GM18873 (cell line): ENCODE measurements at regions not wholly inside any gene's neighbourhood (a gene's known extent, or its start where the extent isn't known, plus 50 kb on each side); places are given as distances from the start of the nearest gene placed in this dataset.
"Not testable (repeated sequence)": the region's sequence is repeated elsewhere in the genome, so short reads cannot be mapped to it uniquely, and the experiment has no call there.

Experiments
- ATAC-seq: cut with Tn5 transposase; IDR thresholded peaks from one replicate; pipeline ENCODE4 v1.9.1; 2021; ENCODE audit warnings: mild to moderate bottlenecking, moderate library complexity, moderate number of reproducible peaks; ENCODE audit not compliant: unreplicated experiment, low FRiP score

DNA sequence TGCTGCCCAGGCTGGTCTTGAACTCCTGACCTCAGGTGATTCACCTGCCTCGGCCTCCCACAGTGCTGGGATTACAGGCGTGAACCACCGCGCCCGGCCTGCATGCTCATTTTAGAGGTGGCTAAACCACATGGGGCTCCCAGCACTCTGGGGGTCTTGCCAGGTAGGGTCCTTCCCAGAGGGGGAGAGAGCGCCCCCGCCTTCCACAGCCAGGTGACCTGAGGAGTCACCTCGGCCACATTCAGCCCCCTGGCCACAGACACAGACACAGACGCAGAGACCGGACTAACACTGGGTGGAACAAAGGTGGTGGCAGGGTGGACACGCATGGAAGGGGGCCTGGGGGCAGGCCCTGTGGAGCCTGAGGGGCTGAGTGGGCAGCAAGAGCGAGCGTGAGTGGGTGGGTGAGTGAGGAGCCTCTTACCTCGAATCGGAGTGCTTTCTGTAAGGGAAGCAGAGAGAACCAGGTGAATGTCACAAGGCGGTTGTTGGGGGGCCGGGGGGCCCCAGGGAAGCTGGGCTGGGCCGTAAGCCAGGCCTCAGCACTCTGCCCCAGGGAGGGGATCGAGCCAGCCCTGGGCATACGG, 80.1 kb downstream of the PTPRS start:
- no peak for ATAC-seq

DNA sequence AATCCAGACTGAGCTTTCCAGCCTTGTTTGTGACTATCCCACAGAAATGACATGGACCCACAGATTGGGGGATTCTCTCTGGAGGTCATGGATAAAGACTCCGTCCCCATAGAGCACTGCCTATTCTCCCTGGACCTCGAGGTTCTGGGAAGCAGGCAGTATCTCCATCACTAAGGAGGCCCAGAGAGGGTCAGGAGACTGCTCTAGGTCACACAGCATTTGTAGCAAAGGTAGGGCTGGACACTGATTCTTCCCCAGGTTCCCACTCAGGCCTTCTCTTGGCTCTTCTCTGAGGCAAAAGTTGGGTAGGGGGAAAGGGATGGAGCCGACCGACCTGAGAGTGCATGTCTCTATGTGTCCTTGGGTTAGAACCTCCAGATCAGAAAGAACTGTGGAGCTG, 80.9 kb downstream of the PTPRS start:
- no peak for ATAC-seq

DNA sequence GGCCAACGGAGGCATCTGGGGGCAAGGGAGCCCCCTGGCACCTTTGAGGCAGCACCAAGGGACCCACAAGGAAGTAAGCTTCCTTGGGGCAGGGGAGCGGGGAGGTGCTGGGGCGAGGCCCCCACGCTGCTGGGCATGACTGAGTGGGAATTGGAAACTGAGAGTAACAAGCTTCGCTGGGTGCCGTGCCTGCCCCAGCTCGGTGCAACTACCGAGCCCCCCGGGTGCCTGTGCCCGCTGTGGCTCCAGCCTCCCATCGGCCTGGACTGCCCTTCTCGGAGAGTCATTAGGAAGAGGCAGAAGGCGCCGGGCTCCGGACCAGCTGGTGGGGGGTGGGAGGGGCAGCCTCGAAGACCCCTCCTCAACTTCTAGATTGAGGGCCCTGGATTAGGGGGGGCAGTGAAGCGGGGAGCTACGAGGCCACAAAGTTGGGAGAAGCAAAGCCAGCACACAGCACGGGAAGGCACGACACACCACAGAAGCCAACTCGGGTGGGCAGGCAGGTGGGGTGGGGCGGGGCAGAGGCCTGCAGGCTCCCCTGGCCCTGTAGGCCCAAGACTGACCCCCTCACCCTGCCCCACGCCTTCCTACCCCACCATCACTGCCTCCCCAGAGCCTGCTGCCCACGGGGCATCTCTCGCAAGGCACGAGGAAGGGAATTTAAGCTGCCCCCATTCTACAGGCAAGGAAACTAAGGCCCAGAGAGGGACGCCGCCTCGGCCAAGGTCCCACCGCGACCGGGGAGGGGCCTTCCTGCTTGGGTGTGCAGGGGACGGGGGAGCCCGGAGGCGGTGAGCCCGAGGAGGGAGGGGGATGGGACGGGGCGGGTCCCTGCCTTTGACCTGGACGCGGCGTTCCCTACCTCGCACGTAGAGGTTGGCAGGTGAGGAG, 83.2 kb downstream of the PTPRS start:
- ATAC-seq = no peak

DNA sequence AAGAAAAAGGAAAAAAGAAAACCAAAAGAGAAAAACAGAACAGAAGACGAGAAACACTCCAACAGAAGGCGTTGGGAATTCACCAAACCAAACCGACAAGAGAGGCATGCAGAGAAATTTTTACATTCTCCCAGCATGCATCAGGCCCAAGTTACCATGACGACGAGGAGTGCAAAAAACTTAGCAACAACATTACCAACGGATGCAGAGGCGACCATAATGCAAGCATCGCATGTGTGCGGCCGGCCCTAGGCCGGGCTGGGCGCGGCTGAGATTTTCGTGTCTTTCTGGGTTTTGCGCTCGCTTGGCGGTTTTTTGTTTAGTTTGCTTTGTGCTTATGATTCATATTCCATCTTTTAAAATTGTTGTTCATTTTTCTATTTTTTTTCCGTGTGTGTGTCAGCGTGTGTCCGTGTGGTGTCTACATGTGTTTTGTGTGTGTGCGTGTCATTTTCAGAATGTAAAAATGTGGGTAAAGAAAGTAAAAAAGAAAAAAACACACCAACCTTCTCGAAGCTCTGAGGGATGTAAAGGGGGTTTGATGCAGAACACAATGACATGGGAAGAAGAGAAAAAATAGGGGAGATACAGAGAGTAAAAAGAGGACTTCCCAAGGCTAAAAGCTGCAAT, 84.9 kb downstream of the PTPRS start:
- ATAC-seq = no peak

DNA sequence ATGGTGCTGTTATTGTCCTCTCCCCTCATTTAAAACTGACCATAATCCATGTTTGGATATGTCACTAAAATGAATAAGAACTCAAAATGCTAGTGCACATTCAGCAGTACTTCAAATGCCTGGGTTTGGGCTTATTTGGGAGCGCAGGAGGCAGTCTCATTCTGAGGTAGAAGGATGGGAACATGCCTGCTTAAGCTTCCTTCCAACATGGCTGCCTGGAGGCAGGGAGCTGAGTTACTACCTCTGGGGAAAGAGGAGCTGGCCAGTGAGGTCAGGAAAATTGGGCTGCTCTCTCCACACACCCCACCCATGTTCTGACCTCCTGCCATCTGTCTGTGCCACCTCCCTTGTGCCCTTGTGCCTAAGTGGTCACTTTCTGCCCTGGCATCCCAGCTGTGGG, 85.7 kb downstream of the PTPRS start:
- no peak for ATAC-seq

DNA sequence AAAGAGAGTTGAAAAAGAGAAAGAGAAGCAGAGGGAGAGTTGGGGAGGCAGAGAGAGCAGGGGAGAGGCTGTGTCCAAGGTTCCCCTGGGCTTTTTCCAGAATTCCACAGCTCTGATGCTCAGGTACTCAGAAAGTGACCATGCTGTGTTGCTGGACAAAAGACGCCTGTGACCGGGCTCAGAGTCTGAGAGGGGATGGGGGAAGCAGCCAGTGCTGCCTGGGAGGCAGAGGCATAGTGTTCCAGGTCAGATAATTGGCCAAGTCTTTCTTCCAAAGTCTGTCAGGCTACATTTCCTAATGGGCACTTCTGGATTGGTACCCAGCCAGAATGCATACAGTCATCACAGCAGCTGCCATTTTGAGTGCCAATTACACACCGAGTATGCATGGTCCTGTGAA, 86.1 kb downstream of the PTPRS start:
- no peak for ATAC-seq

DNA sequence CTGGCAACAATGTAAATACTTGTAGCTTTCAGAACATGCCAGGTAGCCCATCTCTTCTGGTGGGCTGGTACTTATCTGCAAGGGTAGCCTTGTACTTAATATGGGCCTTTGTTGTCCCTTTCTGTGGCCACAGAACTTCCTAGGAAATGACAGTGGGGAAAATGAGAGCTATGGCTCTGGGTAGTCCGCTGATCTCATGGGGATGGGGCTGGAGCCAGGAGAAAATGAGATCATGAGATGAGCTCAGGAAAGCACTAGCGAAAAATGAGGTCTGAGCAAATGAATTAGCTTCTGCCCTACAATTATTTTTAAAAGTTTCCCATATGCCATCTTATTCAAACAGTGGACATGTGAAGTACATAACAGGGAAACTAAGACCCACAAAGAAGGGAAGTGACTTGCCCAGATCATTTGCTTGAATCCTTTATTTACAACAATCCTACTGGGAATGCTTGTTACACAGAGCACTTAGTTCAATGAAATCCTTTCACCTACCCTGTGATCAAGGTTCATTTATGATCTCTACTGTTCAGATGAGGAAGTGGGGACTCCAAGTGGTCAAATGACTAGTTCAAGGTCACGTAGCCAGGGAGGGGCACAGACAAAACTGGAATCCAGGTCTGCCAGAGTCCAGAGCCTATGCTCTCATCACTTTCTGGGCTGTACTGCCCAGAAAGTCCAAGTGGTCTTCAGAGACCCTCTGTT, 87.1 kb downstream of the PTPRS start:
- no peak for ATAC-seq

DNA sequence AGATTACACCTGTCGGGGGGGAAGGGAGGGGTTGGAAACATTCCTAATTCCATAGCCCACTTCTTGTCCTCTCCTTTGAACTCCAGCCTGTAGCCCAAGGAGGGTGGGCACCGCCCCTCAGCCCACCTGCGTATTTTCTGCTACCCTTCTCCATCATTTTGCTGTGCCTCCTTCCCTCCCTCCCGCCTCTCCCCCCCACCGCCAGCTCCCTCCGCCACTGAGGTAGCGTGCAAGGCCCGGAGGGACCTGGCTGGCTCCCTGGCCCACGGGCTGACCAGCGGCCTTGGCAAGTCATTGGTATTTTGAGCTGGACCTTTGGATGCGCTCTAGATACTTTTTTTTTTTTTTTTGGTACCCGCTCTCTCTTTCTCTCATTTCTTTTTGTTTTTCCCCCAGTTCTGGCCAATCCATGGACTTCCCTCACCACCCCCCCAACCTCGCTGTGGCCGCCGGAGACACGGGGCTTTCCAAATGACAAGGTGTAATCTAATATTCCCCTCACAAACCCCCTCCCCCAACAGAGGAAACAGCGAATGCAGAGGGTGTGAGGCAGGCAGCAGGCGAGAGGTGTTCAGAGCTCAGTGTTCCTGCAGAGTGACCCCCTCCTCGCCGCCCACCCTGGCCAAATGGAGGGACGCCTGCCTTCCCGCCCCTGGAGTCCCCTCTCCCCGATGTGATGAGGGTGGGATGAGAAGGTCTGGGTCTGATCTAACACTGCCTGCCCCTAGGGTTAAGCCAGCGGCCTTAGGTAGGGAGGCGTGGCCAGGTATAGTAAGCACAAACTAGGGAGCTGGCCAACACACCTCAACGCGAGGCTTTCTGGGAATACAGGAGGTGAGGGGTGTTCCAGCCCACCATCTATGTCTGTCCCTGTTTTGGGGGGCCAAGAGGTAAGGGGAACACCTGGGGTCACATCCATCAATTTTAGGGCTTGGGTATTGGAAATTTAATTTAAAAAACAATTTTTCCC, 89.2 kb downstream of the PTPRS start:
- no peak for ATAC-seq

DNA sequence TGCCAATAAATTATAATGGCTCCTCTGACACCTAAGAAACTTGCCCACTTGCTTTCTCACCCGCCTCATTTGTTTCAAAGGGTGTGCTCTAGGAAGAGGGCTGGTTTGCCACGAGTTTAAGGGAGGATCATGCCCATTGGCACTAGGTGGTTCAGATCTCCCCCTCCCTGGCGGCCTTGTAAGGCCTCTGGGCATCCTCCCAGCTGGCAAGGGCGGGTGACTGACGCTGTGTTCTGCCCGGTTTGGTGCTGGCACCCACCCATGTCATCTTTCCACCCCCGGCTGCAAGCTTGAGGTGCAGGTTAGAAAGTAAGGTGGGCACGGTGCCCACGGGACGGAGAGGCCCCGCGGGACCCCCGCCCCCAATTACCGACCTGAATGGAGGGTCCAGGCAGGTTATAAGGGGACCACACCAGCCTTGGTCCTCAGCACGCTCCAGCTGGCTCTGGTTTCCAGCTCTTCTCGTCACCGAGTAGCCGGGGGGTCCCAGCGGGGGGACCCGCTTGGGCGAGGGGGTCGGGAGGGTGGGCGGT, 90.4 kb downstream of the PTPRS start:
- ATAC-seq = no peak

DNA sequence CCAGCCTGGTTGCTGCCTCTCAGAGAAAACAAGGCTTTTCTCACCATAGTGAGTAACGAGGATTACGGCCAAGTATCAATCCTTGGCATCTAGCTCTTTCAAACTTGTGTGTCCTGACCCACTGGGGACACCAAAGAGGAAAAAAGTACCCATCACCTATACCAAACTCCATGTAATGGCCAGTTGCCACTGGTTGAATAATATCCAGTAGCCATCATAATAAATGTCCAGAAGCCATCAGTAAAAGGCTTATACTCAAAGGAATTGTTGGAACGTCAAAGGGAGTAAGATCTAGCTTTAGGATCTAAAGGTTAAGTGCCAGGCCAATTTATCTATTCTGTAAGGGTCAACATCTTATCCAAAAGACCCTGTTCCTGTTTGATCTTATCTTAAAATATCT, 91.1 kb downstream of the PTPRS start:
- ATAC-seq = no peak

DNA sequence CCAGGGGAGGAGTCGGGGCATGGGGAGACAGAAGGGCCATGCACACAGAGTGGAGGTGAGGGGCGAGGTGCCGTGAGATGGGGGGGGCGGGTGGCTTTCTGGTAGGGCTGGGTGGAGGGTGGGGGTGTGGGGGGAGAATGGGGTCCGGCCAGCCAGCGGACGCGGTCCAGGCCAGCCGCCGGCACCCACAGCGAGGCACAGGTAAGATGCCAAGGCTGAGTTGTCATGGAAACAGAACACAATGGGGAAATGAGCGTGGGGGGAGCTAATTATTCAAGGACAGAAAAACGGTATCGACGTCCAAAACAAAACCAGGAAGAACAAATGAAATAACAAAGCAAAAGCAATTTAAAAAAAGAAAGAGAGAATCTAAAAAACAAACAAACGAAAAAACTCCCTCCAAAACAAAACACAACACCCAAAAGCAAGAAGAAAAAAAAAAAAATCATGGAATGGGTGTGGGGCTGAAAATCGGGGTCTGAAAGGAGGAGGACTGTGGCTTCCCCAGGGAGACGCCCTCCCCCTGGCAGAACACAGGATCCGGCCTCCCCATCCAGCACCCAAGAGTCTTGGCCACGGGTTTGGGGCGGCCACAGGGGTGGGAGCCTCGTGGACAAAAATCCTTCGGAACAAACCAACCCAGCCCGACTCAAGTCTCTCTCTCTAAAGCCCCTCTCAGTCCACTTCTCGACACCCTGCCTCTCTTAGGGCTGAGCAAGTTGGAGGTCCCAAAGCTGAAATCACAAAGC, 92.5 kb downstream of the PTPRS start:
- ATAC-seq = no peak

DNA sequence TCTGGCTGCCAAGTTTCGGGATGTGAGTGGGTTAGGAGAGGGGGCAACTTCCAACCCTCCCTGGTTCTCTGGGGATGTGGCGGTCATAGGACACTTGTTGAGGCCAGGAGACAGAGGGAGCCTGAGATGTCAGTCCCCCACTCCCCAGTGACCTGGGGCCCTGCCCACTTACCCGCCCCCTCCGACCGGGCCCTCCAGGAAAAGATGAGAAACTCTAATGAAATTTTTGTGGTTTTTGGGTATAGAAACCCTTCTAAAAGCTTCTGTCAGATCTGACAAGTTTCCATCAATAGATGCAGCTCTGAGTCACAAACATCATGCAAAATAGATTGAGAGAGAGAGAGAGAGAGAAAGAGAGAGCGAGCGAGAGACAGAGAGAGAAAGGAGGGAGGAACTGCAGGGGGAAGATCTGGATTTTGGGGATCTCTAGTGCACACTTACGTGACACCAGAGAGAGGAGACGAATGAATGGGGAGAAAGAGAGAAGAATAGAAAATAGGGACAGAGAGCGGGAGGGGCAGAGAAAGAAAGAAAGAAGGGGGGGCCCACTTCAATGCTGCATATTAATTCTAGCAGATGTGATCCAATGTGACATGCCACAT, 94.0 kb downstream of the PTPRS start:
- no peak for ATAC-seq

DNA sequence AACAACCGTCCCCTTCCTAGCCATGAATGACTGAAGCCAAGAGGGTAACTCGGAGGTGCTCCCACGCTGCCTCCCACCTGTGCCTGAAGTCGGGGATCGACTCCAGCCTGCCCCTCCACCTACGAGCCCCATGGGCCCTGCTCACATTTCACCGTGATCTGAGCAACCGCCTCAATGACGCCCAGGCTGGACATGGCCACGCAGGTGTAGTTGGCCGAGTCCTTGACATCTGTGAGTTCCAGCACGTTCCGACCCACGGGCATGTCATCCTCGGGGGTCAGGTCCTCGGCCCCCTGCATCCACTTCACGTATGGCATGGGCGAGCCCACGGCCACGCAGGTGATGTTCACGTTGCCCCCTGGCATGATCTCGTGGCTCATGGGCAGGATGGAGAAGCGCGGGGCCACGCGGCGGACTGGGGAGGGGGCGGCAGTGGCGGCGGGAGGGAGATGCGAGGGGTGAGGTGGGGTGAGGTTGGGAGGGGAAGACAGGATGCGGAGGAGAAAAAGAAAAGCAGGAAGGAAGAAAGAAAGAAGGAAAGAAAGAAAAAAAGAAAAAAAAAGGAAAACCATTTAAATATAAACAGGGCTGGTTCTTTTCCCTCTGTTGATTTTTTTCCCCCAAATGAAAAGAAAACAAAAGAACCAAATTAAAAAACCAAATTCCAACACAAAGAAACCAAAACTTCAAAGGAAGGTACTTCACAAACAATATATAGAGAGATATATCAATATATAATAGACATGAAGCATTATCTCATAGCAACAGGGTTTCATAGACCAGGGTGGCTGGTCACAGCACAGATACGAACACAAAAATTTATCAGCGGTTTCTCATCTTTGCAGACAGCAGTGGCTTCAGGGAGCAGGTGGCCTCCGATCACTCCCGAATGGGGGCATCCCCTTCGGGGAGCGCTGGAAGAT, 94.7 kb downstream of the PTPRS start:
- no peak for ATAC-seq

DNA sequence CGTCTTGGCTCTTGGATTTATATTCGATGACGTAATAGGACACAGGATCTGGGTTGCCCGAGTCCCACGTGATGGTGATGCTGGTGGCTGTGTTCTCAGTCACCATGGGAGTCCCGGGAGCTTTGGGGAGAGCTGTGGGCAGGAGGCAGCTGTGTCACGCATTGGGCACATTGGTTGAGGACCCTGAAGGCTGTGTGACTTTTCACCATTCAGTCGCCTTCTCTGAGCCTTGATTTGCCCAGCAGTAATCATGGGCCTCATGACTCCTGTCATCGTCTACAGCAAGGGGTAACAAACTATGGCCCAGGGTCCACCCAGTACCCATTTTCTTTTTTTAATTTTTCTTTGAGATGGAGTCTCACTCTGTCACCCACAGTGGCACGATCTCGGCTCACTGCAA, 96.3 kb downstream of the PTPRS start:
- no peak for ATAC-seq

DNA sequence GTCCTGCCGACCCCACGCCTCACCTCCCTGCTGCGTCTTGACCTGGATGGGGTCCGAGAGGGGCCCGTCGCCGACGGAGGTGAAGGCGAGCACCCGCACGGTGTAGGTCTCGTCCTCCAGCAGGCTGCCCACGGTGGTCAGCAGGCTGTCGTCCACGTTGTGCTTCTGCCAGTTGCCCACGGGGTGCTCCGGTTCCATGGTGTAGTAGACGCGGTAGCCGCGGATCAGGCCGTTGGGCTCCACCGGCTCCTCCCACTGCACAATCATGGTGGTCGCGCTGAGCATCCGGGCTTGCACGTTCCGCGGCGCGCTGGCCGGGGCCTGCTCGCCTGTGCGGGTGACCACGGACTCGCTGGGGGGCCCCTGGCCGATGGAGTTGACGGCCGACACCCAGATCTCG, 96.7 kb downstream of the PTPRS start:
- no peak for ATAC-seq

DNA sequence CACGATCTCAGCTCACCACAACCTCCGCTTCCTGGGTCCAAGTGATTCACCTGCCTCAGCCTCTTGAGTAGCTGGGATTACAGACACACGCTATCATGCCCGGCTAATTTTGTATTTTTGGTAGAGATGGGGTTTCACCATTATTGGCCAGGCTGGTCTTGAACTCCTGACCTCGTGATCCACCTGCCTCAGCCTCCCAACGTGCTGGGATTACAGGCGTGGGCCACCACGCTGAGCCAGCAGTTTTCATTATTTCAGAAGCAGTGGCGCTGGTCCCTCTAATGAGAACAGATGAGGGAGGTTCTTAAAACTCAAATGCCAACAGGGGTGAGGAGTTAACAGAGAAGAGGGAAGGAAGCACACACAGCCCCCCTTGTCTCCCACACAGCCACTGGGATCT, 98.7 kb downstream of the PTPRS start:
- not testable (repeated sequence) for ATAC-seq

DNA sequence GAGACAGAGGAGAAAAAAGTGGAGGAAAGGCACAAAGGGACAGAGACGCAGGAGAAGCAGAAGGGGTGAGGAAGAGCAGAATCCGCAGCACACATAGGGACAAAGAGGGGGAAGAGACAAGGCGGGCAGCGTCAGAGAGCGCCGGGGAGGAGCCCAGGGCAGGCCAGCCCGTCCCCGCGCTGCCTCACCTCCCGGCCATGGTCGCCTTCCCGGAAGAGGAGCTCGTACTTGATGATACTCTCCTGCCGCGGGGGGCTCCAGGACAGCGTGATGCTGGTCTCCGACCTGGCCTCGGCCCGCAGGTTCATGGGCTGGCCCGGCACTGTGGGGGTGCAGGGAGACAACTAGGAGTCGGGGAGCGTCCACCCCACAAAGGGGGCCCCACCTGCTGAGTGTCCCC, 100.6 kb downstream of the PTPRS start:
- ATAC-seq = no peak

DNA sequence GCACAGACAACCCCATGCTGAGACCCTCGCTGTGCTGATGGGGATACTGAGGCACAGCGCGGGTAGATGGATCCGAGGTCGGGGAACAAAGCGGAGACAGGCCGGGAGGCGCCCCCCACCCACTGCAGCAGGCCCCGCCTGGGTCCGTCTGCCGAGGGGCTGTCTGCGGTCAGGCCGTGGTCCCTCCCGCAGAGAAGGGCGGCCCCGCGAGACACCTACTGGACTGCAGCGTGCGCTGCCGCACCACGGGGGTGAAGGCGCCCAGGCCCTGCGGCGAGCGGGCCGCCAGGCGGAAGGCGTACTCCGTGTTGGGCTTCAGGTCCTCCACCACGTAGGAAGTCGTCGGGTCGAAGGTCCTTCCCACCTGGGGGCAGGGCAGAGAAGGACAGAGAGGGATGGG, 101.9 kb downstream of the PTPRS start:
- no peak for ATAC-seq
